Right lobe of liver (tissue), 6 donors: ENCODE measurements at regions not wholly inside any gene's neighbourhood (a gene's known extent, or its start where the extent isn't known, plus 50 kb on each side); places are given as distances from the start of the nearest gene placed in this dataset.

ENCODE experiments used
- ATAC-seq, 4 donors: fragments of 200-7000 bp; cut with Tn5 transposase; one replicate each; pipeline ENCODE4 v1.9.1; 2020; ENCODE audit warnings: mild to moderate bottlenecking in 4 of 4, moderate library complexity in 4 of 4
- DNase-seq, 3 donors: peaks; one replicate each; pipeline ENCODE4 v3.0.0-alpha.2; 2020
- H3K27ac ChIP-seq, 3 donors: fragments of 200-600 bp; one replicate each; pipeline ENCODE4 v1.8.0; 2022
- H3K27me3 ChIP-seq, 2 donors: fragments of 200-600 bp; one replicate each; pipeline ENCODE4 v1.8.0; 2022
- H3K36me3 ChIP-seq, 4 donors: fragments of 200-600 bp; sonication (generic) in 1 of 4; one replicate each; pipeline versions ENCODE4 v1.5.1 to v1.8.0; 2017 to 2022; ENCODE audit warnings: control low read depth in 1 of 4
- H3K4me1 ChIP-seq, 4 donors: fragments of 200-600 bp; sonication (generic) in 1 of 4; one replicate each; pipeline versions ENCODE4 v1.5.1 to v1.8.0; 2017 to 2022; ENCODE audit warnings: control low read depth in 1 of 4
- H3K4me3 ChIP-seq, 3 donors: fragments of 200-600 bp; one replicate each; pipeline ENCODE4 v1.8.0; 2022
- H3K9me3 ChIP-seq, 4 donors: fragments of 200-600 bp; sonication (generic) in 1 of 4; one replicate each; pipeline versions ENCODE4 v1.5.1 to v1.8.0; 2017 to 2022; ENCODE audit warnings: control low read depth in 1 of 4
- CTCF ChIP-seq, 4 donors: fragments of 200-600 bp in 3 of 4; fragments of 450-650 bp in 1 of 4; IDR thresholded peaks; one replicate each; pipeline versions ENCODE4 v1.5.1 to v1.8.0; 2016 to 2022; ENCODE audit warnings: antibody characterized with exemption in 4 of 4, mild to moderate bottlenecking in 2 of 4
- POLR2A ChIP-seq: fragments of 450-650 bp; IDR thresholded peaks from one replicate; pipeline ENCODE4 v1.6.1; 2017; ENCODE audit warnings: antibody characterized with exemption, mild to moderate bottlenecking
- whole genome bisulfite sequencing: methylation state at CpG from one replicate; pipeline ENCODE4 v1.1.6; 2018; ENCODE audit warnings: low coverage, low lambda C conversion rate; ENCODE audit not compliant: insufficient coverage; ENCODE audit errors: missing lambda C conversion rate; 5-methylcytosine and 5-hydroxymethylcytosine counted together
- intact Hi-C, 2 donors: fragments of 100-400 bp; cut with DNase I; formaldehyde crosslinking; loops; one replicate each; pipeline versions ENCODE4 v1.11.2 to v1.14.1; 2022
- donor health status: DM: no; HTN: yes; CAD: no.
- donor health status: DM: no; HTN: no; CAD: no.
- donor health status: DM: no; HTN: no; CAD: no.
- donor health status: DM: no; HTN: yes; CAD: no.
- donor health status: DM: no; HTN: yes; CAD: no.

DNA sequence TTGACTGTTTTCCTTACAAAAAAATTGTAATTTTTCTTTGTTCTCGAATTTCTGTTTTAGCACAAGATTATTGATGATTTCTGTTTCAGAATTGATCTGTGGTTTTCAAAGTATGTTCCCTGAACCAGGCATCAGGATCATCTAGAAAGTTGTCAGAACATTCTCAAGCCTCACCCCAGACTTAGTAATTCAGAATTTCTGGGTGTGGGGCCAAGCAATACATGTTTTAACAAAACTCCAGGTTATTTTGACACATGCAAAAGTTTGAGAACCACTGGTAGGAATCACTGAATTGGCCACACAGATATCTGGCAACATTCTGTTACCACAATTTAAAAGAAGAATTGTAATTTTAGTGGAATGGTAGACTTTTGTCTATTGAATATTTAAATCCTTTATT, 1173.9 kb upstream of the LRRTM3 start:
- Histone ChIP-seq H3K4me3 (no peak overlapping the region), H3K36me3 (no peaks in the 10 kb centered on the region), H3K4me1 (no peaks in the 10 kb centered on the region), H3K27ac (no peak overlapping the region), H3K9me3 (no peaks in the 10 kb centered on the region), H3K27me3 (no peaks in the 10 kb centered on the region)
- intact Hi-C loops, result no loop called here
- no peak for ATAC-seq
- WGBS, result 67% methylated on average over 1 of the region's 1 CpG
- TF ChIP-seq POLR2A (no peak), CTCF (IDR thresholded peaks at IDR 0.05) (no peak)
- DNase-seq, result no peak

DNA sequence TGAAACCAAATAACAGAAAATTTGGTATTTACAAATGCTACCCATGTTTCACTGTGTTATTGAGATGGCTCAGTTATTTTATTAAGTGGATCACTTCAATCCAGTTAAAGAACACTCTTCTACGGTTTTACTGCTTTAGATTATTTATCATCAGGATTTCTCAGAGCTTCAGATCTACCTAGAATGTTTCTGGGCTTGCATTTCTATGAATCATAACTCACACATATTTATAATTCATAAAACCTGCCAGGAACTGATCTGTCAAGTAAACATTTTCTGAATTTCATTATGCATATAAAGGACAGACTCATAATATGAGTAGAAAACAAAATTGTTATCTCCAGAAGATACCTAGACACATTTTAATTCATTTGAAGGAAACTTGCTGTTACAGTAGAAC, 1172.3 kb upstream of the LRRTM3 start:
- DNase-seq (no peak), ATAC-seq (no peak)
- Histone ChIP-seq H3K4me1 (no peaks in the 10 kb centered on the region), H3K4me3 (no peak overlapping the region), H3K9me3 (no peaks in the 10 kb centered on the region), H3K36me3 (no peaks in the 10 kb centered on the region), H3K27me3 (no peaks in the 10 kb centered on the region), H3K27ac (no peak overlapping the region)
- TF ChIP-seq POLR2A (no peak), CTCF (IDR thresholded peaks at IDR 0.05) (no peak)
- 64% methylated on average over 1 of the region's 1 CpG for WGBS
- intact Hi-C loops, result no loop called here

DNA sequence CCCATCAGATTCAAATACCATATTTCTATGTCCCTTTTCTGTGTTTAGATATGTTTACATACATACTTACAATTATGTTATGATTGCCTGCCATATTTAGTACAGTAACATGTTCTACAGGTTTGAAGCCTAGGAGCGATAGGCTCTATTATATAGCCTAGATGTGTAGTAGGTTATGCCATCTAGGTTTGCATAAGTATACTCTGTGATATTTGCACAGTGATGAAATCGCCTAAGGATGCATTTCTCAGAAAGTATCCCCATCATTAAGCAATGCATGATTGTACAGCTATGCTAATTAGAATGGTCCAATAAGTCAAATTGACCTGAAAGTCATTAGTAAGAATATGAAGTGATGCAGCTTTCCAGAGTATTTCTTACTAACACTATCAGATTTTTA, 1171.7 kb upstream of the LRRTM3 start:
- ATAC-seq, result no peak

DNA sequence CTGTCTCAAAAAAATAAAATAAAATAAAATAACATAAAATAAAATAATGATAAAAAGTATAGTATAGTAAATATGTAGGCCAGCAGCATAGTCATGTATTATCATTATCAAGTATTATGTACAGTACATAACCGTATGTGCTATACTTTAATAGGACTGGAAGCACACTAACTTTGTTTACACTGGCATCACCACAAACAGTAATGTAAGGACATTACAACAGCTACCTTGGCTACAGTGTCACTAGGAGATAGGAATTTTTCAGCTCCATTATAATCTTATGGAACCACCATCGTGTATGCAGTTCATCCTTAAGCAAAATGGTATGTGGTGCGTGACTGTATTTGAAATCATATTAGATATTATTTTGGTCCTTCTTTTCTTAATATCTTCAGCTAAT, 1163.5 kb upstream of the LRRTM3 start:
- intact Hi-C loops, result no loop called here
- ATAC-seq, result no peak

More for the DNA sequence above, 1171.7 kb upstream of the LRRTM3 start:
- Histone ChIP-seq H3K4me3 (no peak overlapping the region), H3K4me1 (no peaks in the 10 kb centered on the region), H3K27me3 (no peaks in the 10 kb centered on the region), H3K9me3 (no peaks in the 10 kb centered on the region), H3K27ac (no peak overlapping the region), H3K36me3 (no peaks in the 10 kb centered on the region)
- WGBS, result 36% methylated on average over 2 of the region's 2 CpGs
- TF ChIP-seq POLR2A (no peak), CTCF (IDR thresholded peaks at IDR 0.05) (no peak)
- no peak for DNase-seq
- intact Hi-C loops, result no loop called here

More for the DNA sequence above, 1163.5 kb upstream of the LRRTM3 start:
- no peaks in the 10 kb centered on the region for H3K27me3 ChIP-seq
- no peaks in the 10 kb centered on the region for H3K9me3 ChIP-seq
- no peaks in the 10 kb centered on the region for H3K36me3 ChIP-seq
- 86% methylated on average over 3 of the region's 3 CpGs for WGBS
- DNase-seq, result no peak
- H3K4me1 ChIP-seq, result no peaks in the 10 kb centered on the region
- H3K27ac ChIP-seq, result no peak overlapping the region
- no peak overlapping the region for H3K4me3 ChIP-seq
- no peak for TF ChIP-seq POLR2A
- no peak for TF ChIP-seq CTCF (IDR thresholded peaks at IDR 0.05)
